ENCODE measurements at regions not wholly inside any gene's neighbourhood (a gene's known extent, or its start where the extent isn't known, plus 50 kb on each side); places are given as distances from the start of the nearest gene placed in this dataset.

- no CpG with 5 or more reads among the region's 1 CpG for WGBS (ENCODE audit: extremely low coverage, insufficient read length, low lambda C conversion rate)
Observed at GRCh38 chr2:180872255-180872654, 108.2 kb upstream of the UBE2E3 start.

More at GRCh38 chr2:180872255-180872654, 108.2 kb upstream of the UBE2E3 start:
- Histone ChIP-seq H3K4ac (ENCODE audit: low read depth, low read length) (no peak overlapping the region), H3K9me3 (ENCODE audit: control insufficient read depth, low read depth, low read length) (no peaks in the 10 kb centered on the region), H3T11ph (ENCODE audit: low read length) (no peak overlapping the region), H3K4me2 (ENCODE audit: insufficient read depth, insufficient read length, low read length) (no peak overlapping the region), H2BK12ac (ENCODE audit: insufficient read length, low read depth, low read length) (no peak overlapping the region), H3K56ac (ENCODE audit: insufficient read length, low read depth, low read length) (no peak overlapping the region), H3K27me3 (ENCODE audit: insufficient read depth, low read length) (no peaks in the 10 kb centered on the region), H2BK15ac (ENCODE audit: low read depth, low read length) (no peak overlapping the region), H2AK5ac (ENCODE audit: insufficient read length, low read length) (no peak overlapping the region), H3K79me1 (ENCODE audit: insufficient read depth, low read depth, low read length, poor library complexity, severe bottlenecking) (no peaks in the 10 kb centered on the region), H3K9ac (ENCODE audit: extremely low read depth, insufficient read length, low read length) (no peak overlapping the region), H3K23me2 (ENCODE audit: insufficient read length, low read depth, low read length, poor library complexity, severe bottlenecking) (no peaks in the 10 kb centered on the region), H4K8ac (replicated peaks; ENCODE audit: insufficient read length, low read depth, low read length) (no peak overlapping the region), H3K27ac (ENCODE audit: insufficient read length, low read depth, low read length) (no peak overlapping the region), H2BK120ac (ENCODE audit: low read depth, low read length, poor library complexity, severe bottlenecking) (no peak overlapping the region), H3K18ac (ENCODE audit: insufficient read length, low read depth, low read length) (no peak overlapping the region), H3K4me1 (ENCODE audit: insufficient read depth, low read length) (no peaks in the 10 kb centered on the region), H3K14ac (ENCODE audit: insufficient read depth, low read length) (no peak overlapping the region), H2AFZ (ENCODE audit: low read length) (no peak overlapping the region), H4K20me1 (ENCODE audit: control insufficient read depth, insufficient read depth, insufficient read length) (no peaks in the 10 kb centered on the region), H2BK20ac (ENCODE audit: low read depth, low read length, poor library complexity, severe bottlenecking) (no peak overlapping the region), H4K5ac (ENCODE audit: insufficient read length, low read depth, low read length) (no peak overlapping the region), H4K91ac (ENCODE audit: insufficient read length, low read depth, low read length) (no peak overlapping the region), H3K79me2 (ENCODE audit: insufficient read depth, low read length) (no peaks in the 10 kb centered on the region), H3K23ac (ENCODE audit: insufficient read length, low read depth, low read length) (no peak overlapping the region), H2BK5ac (ENCODE audit: insufficient read length, low read length) (no peak overlapping the region)
- Mint-ChIP-seq H3K4me1 (no peaks in the 10 kb centered on the region), H3K36me3 (ENCODE audit: insufficient read depth in 1 of 3, low read depth in 3 of 3) (no peaks in the 10 kb centered on the region), H3K4me3 (no peak overlapping the region), H3K9me3 (peaks cover 0 to 6% of the 10 kb centered on the region in 2 experiments; a peak in 3 of 5 replicates), H3K27me3 (ENCODE audit: low read depth) (no peaks in the 10 kb centered on the region), H3K27ac (peak overlapping the region in 1 of 3 experiments; percentile 15; a peak in 1 of 7 replicates)
- DNase-seq, result no peak
- TF ChIP-seq CTCF (conservative IDR thresholded peaks at IDR 0.05), result no peak

Data from H9 (cell line).